CD4-positive, alpha-beta T cell (primary cell): ENCODE measurements at regions not wholly inside any gene's neighbourhood (a gene's known extent, or its start where the extent isn't known, plus 50 kb on each side); places are given as distances from the start of the nearest gene placed in this dataset.

ENCODE experiments used
- ATAC-seq: fragments of 200-7000 bp; cut with Tn5 transposase; one replicate; pipeline ENCODE4 v1.10.0; 2022; ENCODE audit warnings: mild to moderate bottlenecking; ENCODE audit not compliant: poor library complexity
- CTCF ChIA-PET: fragments of 350-600 bp; sonication (Branson Sonifier 250); formaldehyde crosslinking; loops from one replicate; lab custom pipeline; 2021; ENCODE audit warnings: antibody characterized with exemption, inconsistent platforms; lab: Charles Lee
- POLR2A ChIA-PET: fragments of 350-600 bp; sonication (Branson Sonifier 250); formaldehyde crosslinking; loops from one replicate; lab custom pipeline; 2021; ENCODE audit warnings: antibody characterized with exemption, inconsistent platforms; lab: Charles Lee
- DNase-seq, 14 experiments: peaks; one replicate each; pipeline ENCODE4 v3.0.0-alpha.2; 2013 to 2020; ENCODE audit warnings: mixed read lengths in 2 of 14
- H3K27ac ChIP-seq, 2 donors: one replicate each; pipeline versions ENCODE4 v1.5.1 to v1.7.0; 2013; ENCODE audit warnings: low read length in 2 of 2, low read depth in 1 of 2, mild to moderate bottlenecking in 1 of 2
- H3K27me3 ChIP-seq, 2 experiments: 1 replicate in 1 of 2; 2 replicates in 1 of 2; pipeline versions ENCODE4 v1.6.1 to v1.7.0; 2013; ENCODE audit warnings: low read length in 2 of 2, control low read depth in 1 of 2, mild to moderate bottlenecking in 1 of 2, moderate library complexity in 1 of 2; ENCODE audit not compliant: insufficient read depth in 2 of 2, control insufficient read depth in 1 of 2
- H3K36me3 ChIP-seq: one replicate; pipeline ENCODE4 v1.6.1; 2013; ENCODE audit warnings: low read length, control low read depth; ENCODE audit not compliant: insufficient read depth
- H3K4me1 ChIP-seq: one replicate; pipeline ENCODE4 v1.6.1; 2013; ENCODE audit warnings: low read length, control low read depth; ENCODE audit not compliant: insufficient read depth
- H3K4me3 ChIP-seq: one replicate; pipeline ENCODE4 v1.5.1; 2013; ENCODE audit warnings: mild to moderate bottlenecking, low read length, moderate library complexity
- H3K9me3 ChIP-seq, 2 experiments: 1 replicate in 1 of 2; 2 replicates in 1 of 2; pipeline versions ENCODE4 v1.6.1 to v1.7.0; 2013; ENCODE audit warnings: low read length in 2 of 2, mild to moderate bottlenecking in 2 of 2, control low read depth in 1 of 2, moderate library complexity in 1 of 2; ENCODE audit not compliant: control insufficient read depth in 1 of 2, insufficient read depth in 1 of 2
- H3K27ac Mint-ChIP-seq: one replicate; pipeline ENCODE4 v1.8.0; 2020; ENCODE audit warnings: mixed read lengths
- H3K27me3 Mint-ChIP-seq: one replicate; pipeline ENCODE4 v1.8.0; 2021; ENCODE audit warnings: mixed read lengths
- H3K36me3 Mint-ChIP-seq: one replicate; pipeline ENCODE4 v1.8.0; 2021; ENCODE audit warnings: low read depth, mixed read lengths
- H3K4me1 Mint-ChIP-seq: one replicate; pipeline ENCODE4 v1.8.0; 2021; ENCODE audit warnings: low read depth, mixed read lengths
- H3K4me3 Mint-ChIP-seq: one replicate; pipeline ENCODE4 v1.8.0; 2020; ENCODE audit warnings: mild to moderate bottlenecking, mixed read lengths
- H3K9me3 Mint-ChIP-seq: one replicate; pipeline ENCODE4 v1.8.0; 2020; ENCODE audit warnings: mixed read lengths
- intact Hi-C, 2 experiments: fragments of 100-400 bp; cut with DNase I in 1 of 2; cut with micrococcal nuclease in 1 of 2; formaldehyde crosslinking; loops; one replicate each; pipeline versions ENCODE4 v1.15.1 to v1.9.0; 2023 to 2025; cut with DNase I, micrococcal nuclease
- TF ChIP-seq, protein P1 (sequence below): fragments of 200-600 bp; IDR thresholded peaks from one replicate; pipeline ENCODE4 v1.8.0; 2022; ENCODE audit warnings: antibody characterized with exemption, mild to moderate bottlenecking

DNA sequence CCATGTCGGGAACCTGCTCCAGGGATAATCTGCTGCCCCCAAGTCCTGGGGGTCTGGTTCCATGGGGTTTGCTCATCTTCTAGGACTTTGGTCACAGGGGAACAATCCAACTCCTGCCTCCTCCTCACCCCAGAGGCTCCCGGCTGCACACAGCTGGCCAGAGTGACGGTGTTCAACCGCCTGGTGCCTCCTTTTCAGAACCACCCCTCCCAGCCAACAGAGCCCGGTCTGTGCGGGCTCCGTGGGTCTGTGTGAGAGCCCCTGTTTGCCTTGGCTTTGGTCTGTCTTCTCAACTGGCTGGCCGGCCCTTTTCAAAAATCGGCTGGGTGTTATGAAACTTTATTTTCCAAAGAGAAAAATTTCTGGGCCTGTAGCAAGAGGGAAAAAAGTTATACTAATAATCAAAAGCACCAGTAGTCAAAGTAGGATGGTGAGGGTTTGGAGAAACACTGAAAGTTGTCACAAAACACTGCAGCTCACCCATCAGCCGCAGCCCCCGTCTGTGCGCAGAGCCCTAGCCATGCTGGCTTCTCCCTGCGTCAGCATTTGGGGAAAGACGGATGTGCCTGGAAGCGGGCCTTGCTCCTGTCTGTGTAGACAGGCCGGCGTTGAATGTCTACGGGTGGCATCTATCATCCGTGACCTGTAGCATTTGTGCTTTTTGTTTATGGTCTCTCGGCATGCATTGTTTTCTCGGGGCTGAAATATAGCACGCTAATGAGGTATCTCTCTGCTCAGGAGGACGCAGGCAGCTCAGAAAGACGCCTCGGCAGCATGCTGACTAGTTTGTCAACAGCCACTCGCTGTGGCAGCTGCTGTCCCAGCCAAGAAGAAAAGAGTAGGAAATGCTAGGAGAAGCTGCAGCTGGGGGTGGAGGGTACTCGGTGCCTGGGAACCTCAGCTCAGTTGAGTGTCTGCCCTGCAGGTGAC lies 138.6 kb downstream of the GLI2 start:
- DNase-seq (no peak), ATAC-seq (no peak)
- TF ChIP-seq, protein P1, sequence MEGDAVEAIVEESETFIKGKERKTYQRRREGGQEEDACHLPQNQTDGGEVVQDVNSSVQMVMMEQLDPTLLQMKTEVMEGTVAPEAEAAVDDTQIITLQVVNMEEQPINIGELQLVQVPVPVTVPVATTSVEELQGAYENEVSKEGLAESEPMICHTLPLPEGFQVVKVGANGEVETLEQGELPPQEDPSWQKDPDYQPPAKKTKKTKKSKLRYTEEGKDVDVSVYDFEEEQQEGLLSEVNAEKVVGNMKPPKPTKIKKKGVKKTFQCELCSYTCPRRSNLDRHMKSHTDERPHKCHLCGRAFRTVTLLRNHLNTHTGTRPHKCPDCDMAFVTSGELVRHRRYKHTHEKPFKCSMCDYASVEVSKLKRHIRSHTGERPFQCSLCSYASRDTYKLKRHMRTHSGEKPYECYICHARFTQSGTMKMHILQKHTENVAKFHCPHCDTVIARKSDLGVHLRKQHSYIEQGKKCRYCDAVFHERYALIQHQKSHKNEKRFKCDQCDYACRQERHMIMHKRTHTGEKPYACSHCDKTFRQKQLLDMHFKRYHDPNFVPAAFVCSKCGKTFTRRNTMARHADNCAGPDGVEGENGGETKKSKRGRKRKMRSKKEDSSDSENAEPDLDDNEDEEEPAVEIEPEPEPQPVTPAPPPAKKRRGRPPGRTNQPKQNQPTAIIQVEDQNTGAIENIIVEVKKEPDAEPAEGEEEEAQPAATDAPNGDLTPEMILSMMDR: no peak
- Histone ChIP-seq H3K9me3 (no peaks in the 10 kb centered on the region), H3K27me3 (no peaks in the 10 kb centered on the region), H3K4me1 (no peaks in the 10 kb centered on the region), H3K27ac (no peak overlapping the region), H3K36me3 (no peaks in the 10 kb centered on the region), H3K4me3 (no peak overlapping the region)
- ChIA-PET CTCF (no interaction called here), POLR2A (no interaction called here)
- Mint-ChIP-seq H3K36me3 (no peaks in the 10 kb centered on the region), H3K27ac (no peak overlapping the region), H3K9me3 (no peaks in the 10 kb centered on the region), H3K27me3 (peaks cover 28% of the 10 kb centered on the region), H3K4me1 (no peaks in the 10 kb centered on the region), H3K4me3 (no peak overlapping the region)
- intact Hi-C loops: no loop called here

DNA sequence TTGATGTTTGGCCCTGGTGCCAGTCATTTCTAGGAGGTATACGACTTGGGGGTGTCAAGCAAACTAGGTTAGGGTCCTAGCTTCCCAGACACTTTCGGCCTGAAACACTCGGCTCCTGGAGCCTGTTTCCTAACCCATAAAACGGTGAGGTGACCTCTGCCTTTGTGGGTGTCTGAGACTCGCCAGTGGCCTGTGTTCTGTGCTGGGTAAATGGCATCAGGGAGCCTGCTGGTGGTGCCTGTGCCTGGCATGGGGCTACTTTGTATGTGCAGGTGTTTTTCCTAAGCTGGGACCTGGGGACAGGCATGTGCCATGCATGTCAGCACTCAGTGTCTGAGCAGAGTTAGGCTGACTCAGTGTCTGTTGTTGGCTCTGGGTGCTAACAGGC lies 139.2 kb downstream of the GLI2 start:
- H3K4me3 Mint-ChIP-seq: no peak overlapping the region
- Histone ChIP-seq H3K27me3 (no peaks in the 10 kb centered on the region), H3K27ac (no peak overlapping the region), H3K9me3 (no peaks in the 10 kb centered on the region), H3K4me3 (no peak overlapping the region), H3K36me3 (no peaks in the 10 kb centered on the region), H3K4me1 (no peaks in the 10 kb centered on the region)
- ATAC-seq (no peak), DNase-seq (no peak)
- TF ChIP-seq, protein P1: no peak
- H3K9me3 Mint-ChIP-seq: no peaks in the 10 kb centered on the region
- no peaks in the 10 kb centered on the region for H3K36me3 Mint-ChIP-seq
- H3K27ac Mint-ChIP-seq: no peak overlapping the region
- peaks cover 23% of the 10 kb centered on the region for H3K27me3 Mint-ChIP-seq
- POLR2A ChIA-PET: no interaction called here
- H3K4me1 Mint-ChIP-seq: no peaks in the 10 kb centered on the region
- CTCF ChIA-PET: no interaction called here
- intact Hi-C loops: no loop called here

GRCh38 chr2:120875431-120875830 lies 139.8 kb downstream of the GLI2 start:
- Histone ChIP-seq H3K36me3 (no peaks in the 10 kb centered on the region), H3K4me3 (no peak overlapping the region), H3K9me3 (no peaks in the 10 kb centered on the region), H3K27me3 (no peaks in the 10 kb centered on the region), H3K27ac (no peak overlapping the region), H3K4me1 (no peaks in the 10 kb centered on the region)
- DNase-seq: no peak
- no peak overlapping the region for H3K27ac Mint-ChIP-seq
- TF ChIP-seq, protein P1: no peak
- CTCF ChIA-PET: no interaction called here
- H3K27me3 Mint-ChIP-seq: peaks cover 28% of the 10 kb centered on the region
- H3K36me3 Mint-ChIP-seq: no peaks in the 10 kb centered on the region
- H3K9me3 Mint-ChIP-seq: no peaks in the 10 kb centered on the region
- intact Hi-C loops: no loop called here
- H3K4me1 Mint-ChIP-seq: no peaks in the 10 kb centered on the region
- POLR2A ChIA-PET: no interaction called here
- no peak for ATAC-seq
- no peak overlapping the region for H3K4me3 Mint-ChIP-seq
